ENCODE measurements at regions not wholly inside any gene's neighbourhood (a gene's known extent, or its start where the extent isn't known, plus 50 kb on each side); places are given as distances from the start of the nearest gene placed in this dataset.
A peak's percentile ranks its signal among the peaks of the same experiment; 100 is the strongest.

DNA sequence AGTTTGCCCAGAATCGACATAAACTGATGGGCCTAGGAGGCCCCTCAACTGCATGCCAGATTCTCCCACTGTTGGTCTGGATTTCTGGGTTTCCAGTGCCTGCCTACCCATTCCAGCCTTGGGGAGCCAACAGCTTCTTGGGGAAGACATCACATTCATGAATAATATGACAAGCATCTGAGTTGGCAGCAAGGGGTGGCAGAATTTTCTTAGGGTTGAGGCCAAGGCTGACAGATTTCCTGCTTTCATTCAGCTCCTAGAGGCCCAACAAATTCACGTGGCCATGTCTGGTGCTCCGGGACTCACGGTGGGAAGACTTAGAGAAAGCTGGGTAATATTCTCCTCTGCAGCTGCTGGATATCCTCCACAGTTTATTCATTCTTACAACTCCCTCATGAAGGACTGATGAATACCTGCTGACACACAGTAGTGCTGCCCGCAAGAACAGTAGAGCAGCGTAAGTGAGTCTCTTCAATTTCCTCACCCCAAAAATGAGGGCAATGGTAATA lies 305.0 kb upstream of the TNC start:
- TF ChIP-seq, protein P1, sequence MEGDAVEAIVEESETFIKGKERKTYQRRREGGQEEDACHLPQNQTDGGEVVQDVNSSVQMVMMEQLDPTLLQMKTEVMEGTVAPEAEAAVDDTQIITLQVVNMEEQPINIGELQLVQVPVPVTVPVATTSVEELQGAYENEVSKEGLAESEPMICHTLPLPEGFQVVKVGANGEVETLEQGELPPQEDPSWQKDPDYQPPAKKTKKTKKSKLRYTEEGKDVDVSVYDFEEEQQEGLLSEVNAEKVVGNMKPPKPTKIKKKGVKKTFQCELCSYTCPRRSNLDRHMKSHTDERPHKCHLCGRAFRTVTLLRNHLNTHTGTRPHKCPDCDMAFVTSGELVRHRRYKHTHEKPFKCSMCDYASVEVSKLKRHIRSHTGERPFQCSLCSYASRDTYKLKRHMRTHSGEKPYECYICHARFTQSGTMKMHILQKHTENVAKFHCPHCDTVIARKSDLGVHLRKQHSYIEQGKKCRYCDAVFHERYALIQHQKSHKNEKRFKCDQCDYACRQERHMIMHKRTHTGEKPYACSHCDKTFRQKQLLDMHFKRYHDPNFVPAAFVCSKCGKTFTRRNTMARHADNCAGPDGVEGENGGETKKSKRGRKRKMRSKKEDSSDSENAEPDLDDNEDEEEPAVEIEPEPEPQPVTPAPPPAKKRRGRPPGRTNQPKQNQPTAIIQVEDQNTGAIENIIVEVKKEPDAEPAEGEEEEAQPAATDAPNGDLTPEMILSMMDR (IDR thresholded peaks at IDR 0.05; ENCODE audit: insufficient read depth, low read length), result no peak
- no peak overlapping the region for H3K4me3 ChIP-seq (ENCODE audit: low read depth, low read length)
- DNase-seq (ENCODE audit: low read depth), result no peak

DNA sequence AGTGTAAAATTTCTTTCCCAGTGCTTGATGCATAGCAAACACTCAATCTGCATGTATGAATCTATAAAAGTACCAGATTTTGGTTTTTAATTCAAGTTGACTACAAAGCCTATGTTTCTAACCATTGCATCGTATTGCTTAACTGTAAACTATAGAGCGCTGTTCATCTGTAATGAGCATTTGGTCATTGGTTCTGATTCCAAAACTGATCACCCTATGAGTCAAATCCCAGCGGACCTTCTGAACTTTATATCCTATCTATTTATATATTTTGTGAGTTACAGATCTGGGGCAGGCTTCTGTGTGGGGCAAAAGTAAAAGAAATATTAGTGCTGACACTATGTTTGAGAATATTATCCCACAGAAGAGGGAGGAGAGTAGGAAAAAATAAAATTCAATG lies 305.7 kb upstream of the TNC start:
- no peak overlapping the region for H3K4me3 ChIP-seq (ENCODE audit: low read depth, low read length)
- no peak for DNase-seq (ENCODE audit: low read depth)
- TF ChIP-seq, protein P1 (IDR thresholded peaks at IDR 0.05; ENCODE audit: insufficient read depth, low read length), result no peak

DNA sequence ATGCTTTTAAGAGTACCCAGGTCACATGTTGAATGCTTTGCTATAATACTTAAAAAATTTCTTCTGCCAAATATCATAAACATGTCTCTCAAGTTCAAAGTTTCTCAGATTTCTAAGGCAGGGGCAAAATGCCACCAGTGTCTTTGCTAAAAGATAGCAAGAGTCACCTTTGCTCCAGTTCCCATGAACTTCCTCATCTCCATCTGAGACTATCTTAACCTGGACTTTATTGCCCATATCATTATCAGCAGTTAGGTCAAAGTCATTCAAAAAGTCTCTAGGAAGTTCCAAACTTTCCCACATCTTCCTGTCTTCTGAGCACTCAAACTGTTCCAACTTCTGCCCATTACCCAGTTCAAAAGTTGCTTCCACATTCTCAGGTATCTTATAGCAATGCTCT lies 307.6 kb upstream of the TNC start:
- TF ChIP-seq, protein P1 (IDR thresholded peaks at IDR 0.05; ENCODE audit: insufficient read depth, low read length), result no peak
- no peak for DNase-seq (ENCODE audit: low read depth)
- no peak overlapping the region for H3K4me3 ChIP-seq (ENCODE audit: low read depth, low read length)

DNA sequence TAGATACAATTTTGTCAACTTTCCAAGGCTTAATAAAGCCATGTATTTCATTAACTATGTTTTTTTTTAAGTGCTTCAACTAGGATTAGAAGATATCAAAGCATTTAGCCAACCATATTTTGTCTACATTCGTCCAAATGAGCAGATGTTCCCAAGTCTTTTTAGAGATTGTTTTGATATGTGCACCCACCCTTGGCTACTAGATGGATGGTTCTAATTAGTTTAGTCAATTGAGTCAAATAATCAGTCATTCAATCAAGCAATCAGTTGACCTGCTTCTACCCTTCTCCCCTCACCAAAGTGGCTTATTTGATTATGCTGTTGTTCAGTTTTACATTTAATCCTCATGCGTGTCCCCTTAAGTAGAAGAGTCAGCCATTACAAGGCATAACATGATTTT lies 319.5 kb upstream of the TNC start:
- H3K4me3 ChIP-seq (ENCODE audit: low read depth, low read length), result no peak overlapping the region
- no peak for DNase-seq (ENCODE audit: low read depth)
- TF ChIP-seq, protein P1 (IDR thresholded peaks at IDR 0.05; ENCODE audit: insufficient read depth, low read length), result no peak

DNA sequence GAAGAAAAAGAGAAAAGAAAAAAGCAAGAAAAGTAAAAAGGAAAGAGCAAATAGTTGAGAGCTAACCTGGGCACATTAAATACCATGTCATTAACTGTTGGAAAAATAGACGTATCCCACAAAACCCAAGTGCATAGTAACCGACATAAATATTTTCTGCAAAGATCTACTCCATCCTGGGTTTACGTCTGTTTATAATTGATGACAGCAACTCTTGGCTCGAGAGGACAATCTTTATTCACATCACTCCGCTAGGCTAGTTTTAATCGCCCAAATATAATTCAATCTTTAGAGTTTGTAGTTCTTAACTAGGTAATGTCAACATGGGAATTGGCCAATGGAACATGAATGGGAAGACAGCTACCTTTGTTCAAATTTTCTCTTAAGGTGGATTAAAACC lies 321.7 kb upstream of the TNC start:
- DNase-seq (ENCODE audit: low read depth), result no peak
- H3K4me3 ChIP-seq (ENCODE audit: low read depth, low read length), result no peak overlapping the region
- TF ChIP-seq, protein P1 (IDR thresholded peaks at IDR 0.05; ENCODE audit: insufficient read depth, low read length), result no peak

DNA sequence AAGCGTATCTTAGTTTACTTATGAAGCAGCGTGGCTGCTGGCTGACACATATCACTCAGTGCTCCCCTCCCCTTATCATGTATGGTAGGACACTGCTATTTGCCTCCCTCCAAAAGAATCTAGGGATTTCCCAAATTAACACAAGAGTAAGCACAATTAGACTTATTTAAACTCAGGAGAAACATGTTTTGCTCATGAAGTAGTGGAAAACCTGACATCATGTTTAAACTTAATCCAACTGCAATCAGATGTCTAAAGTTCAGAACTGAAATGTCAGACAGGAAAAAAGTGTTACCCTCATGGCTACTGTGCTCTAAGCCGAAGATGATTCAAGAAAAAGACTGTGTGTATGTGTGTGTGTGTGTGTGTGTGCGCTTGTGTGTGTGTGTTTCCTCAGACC lies 324.1 kb upstream of the TNC start:
- H3K4me3 ChIP-seq (ENCODE audit: low read depth, low read length), result no peak overlapping the region
- peak; percentile 8 for DNase-seq (ENCODE audit: low read depth)
- TF ChIP-seq, protein P1 (IDR thresholded peaks at IDR 0.05; ENCODE audit: insufficient read depth, low read length), result no peak

DNA sequence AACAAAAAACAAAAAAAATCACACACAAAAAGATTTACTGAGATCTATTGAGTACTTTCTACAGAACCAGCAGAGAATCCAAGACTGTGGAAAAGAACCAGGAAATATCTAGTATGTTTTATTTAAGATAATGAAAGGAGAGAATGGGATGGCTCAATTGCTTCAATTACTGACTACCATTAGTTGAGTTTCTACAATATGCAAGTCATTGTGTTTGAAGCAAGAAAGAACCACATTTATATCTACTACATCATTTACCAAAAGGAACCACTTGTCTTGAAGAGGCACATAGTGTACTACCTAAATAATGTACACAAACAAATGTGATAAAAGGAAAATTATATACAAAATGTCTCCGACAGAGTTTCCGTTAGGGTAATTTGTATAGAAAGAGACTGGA lies 325.9 kb upstream of the TNC start:
- TF ChIP-seq, protein P1 (IDR thresholded peaks at IDR 0.05; ENCODE audit: insufficient read depth, low read length), result no peak
- H3K4me3 ChIP-seq (ENCODE audit: low read depth, low read length), result no peak overlapping the region
- no peak for DNase-seq (ENCODE audit: low read depth)

All from fibroblast of the aortic adventitia (primary cell).